Amniotic epithelial cell (primary cell): ENCODE measurements at regions not wholly inside any gene's neighbourhood (a gene's known extent, or its start where the extent isn't known, plus 50 kb on each side); places are given as distances from the start of the nearest gene placed in this dataset.
"Not testable (repeated sequence)": the region's sequence is repeated elsewhere in the genome, so short reads cannot be mapped to it uniquely, and the experiment has no call there.

ENCODE experiments used
- DNase-seq: peaks from one replicate; pipeline ENCODE4 v3.0.0-alpha.2; 2010; ENCODE audit warnings: low read depth

- no peak for DNase-seq
These were observed 171.8 kb upstream of the GSE1 start for GRCh38 chr16:85441189-85441889.

GRCh38 chr16:85441890-85442670, 171.0 kb upstream of the GSE1 start:
- no peak for DNase-seq

- DNase-seq, result no peak
These were observed 170.0 kb upstream of the GSE1 start for GRCh38 chr16:85443116-85443515.

- DNase-seq, result no peak
These were observed 169.6 kb upstream of the GSE1 start for GRCh38 chr16:85443531-85443930.

- no peak for DNase-seq
These were observed 167.9 kb upstream of the GSE1 start for GRCh38 chr16:85445064-85445778.

GRCh38 chr16:85445779-85446222, 167.3 kb upstream of the GSE1 start:
- DNase-seq, result peak; percentile 41

- DNase-seq, result no peak
These were observed 166.0 kb upstream of the GSE1 start for GRCh38 chr16:85446951-85447692.

GRCh38 chr16:85447693-85448313, 165.3 kb upstream of the GSE1 start:
- no peak for DNase-seq

- no peak for DNase-seq
These were observed 164.4 kb upstream of the GSE1 start for GRCh38 chr16:85448557-85449190.

GRCh38 chr16:85449191-85449884, 163.8 kb upstream of the GSE1 start:
- no peak for DNase-seq

GRCh38 chr16:85449885-85450245, 163.3 kb upstream of the GSE1 start:
- no peak for DNase-seq

- not testable (repeated sequence) for DNase-seq
These were observed 162.0 kb upstream of the GSE1 start for GRCh38 chr16:85451142-85451541.

- DNase-seq, result no peak
These were observed 161.3 kb upstream of the GSE1 start for GRCh38 chr16:85451641-85452363.

- no peak for DNase-seq
These were observed 160.5 kb upstream of the GSE1 start for GRCh38 chr16:85452364-85453193.

GRCh38 chr16:85453194-85453678, 159.9 kb upstream of the GSE1 start:
- DNase-seq, result no peak

- no peak for DNase-seq
These were observed 159.4 kb upstream of the GSE1 start for GRCh38 chr16:85453703-85454102.

- peak; percentile 41 for DNase-seq
These were observed 158.8 kb upstream of the GSE1 start for GRCh38 chr16:85454171-85454872.

GRCh38 chr16:85455534-85455933, 157.6 kb upstream of the GSE1 start:
- peak; percentile 40 for DNase-seq
